Karpas-422 (cell line): ENCODE measurements at regions not wholly inside any gene's neighbourhood (a gene's known extent, or its start where the extent isn't known, plus 50 kb on each side); places are given as distances from the start of the nearest gene placed in this dataset.
"Not testable (repeated sequence)": the region's sequence is repeated elsewhere in the genome, so short reads cannot be mapped to it uniquely, and the experiment has no call there.

Experiments
- DNase-seq: peaks from one replicate; pipeline ENCODE4 v3.0.0-alpha.2; 2015
- H2AFZ ChIP-seq: fragments of 200-600 bp; sonication (generic); 2 replicates; pipeline ENCODE4 v1.6.1; 2014; ENCODE audit warnings: antibody characterized with exemption, low read length, mixed read lengths
- H3K27ac ChIP-seq: fragments of 200-600 bp; sonication (generic); 2 replicates; pipeline ENCODE4 v1.5.1; 2014; ENCODE audit warnings: mild to moderate bottlenecking, low read length, moderate library complexity
- H3K27me3 ChIP-seq: fragments of 200-600 bp; sonication (generic); 2 replicates; pipeline ENCODE4 v1.6.1; 2014; ENCODE audit warnings: low read length, mixed read lengths
- H3K36me3 ChIP-seq: fragments of 200-600 bp; sonication (generic); 2 replicates; pipeline ENCODE4 v1.6.1; 2014; ENCODE audit warnings: low read length, mixed read lengths; ENCODE audit not compliant: insufficient read depth
- H3K4me1 ChIP-seq: fragments of 200-600 bp; sonication (generic); 2 replicates; pipeline ENCODE4 v1.6.1; 2014; ENCODE audit warnings: mild to moderate bottlenecking, low read length, mixed read lengths
- H3K4me2 ChIP-seq: fragments of 200-600 bp; sonication (generic); 2 replicates; pipeline ENCODE4 v1.6.1; 2014; ENCODE audit warnings: low read length, low read depth, mild to moderate bottlenecking; ENCODE audit not compliant: poor library complexity, severe bottlenecking
- H3K4me3 ChIP-seq: fragments of 200-600 bp; sonication (generic); 2 replicates; pipeline ENCODE4 v1.5.1; 2014; ENCODE audit warnings: mild to moderate bottlenecking, antibody characterized with exemption, low read length, mixed read lengths
- H3K79me2 ChIP-seq: fragments of 200-600 bp; sonication (generic); 2 replicates; pipeline ENCODE4 v1.6.1; 2014; ENCODE audit warnings: mild to moderate bottlenecking, low read length, mixed read lengths
- H3K9ac ChIP-seq: fragments of 200-600 bp; sonication (generic); 2 replicates; pipeline ENCODE4 v1.6.0; 2014; ENCODE audit warnings: low read length
- H3K9me2 ChIP-seq: fragments of 200-600 bp; sonication (generic), shearing (Covaris generic); replicated peaks from 2 replicates; pipeline ENCODE4 v1.6.0; 2014; ENCODE audit warnings: mild to moderate bottlenecking, low read length, moderate library complexity; ENCODE audit not compliant: insufficient read depth
- H3K9me3 ChIP-seq: fragments of 300-700, 200-600 bp; sonication (generic); 2 replicates; pipeline ENCODE4 v1.6.1; 2014; ENCODE audit warnings: low read length, mixed read lengths
- H4K20me1 ChIP-seq: fragments of 200-600 bp; sonication (generic); 2 replicates; pipeline ENCODE4 v1.6.1; 2014; ENCODE audit warnings: mild to moderate bottlenecking, antibody characterized with exemption, low read length, low read depth; ENCODE audit not compliant: insufficient read depth

- not testable (repeated sequence) for H3K9me3 ChIP-seq, H3K4me3 ChIP-seq, H4K20me1 ChIP-seq, H3K79me2 ChIP-seq, H3K4me2 ChIP-seq, H3K27me3 ChIP-seq, H3K4me1 ChIP-seq, H2AFZ ChIP-seq, H3K27ac ChIP-seq, H3K9ac ChIP-seq, H3K36me3 ChIP-seq, H3K9me2 ChIP-seq, DNase-seq
Observed at GRCh38 chr12:39699079-39699478, 79.5 kb upstream of the ABCD2 start.

- Histone ChIP-seq H3K36me3 (no peaks in the 10 kb centered on the region), H3K79me2 (no peaks in the 10 kb centered on the region), H4K20me1 (no peaks in the 10 kb centered on the region), H3K27ac (no peak overlapping the region), H3K4me1 (no peaks in the 10 kb centered on the region), H3K9me2 (no peaks in the 10 kb centered on the region), H3K9me3 (peaks cover 4% of the 10 kb centered on the region; the same call in 1 of the 2 replicates), H3K4me3 (no peak overlapping the region), H3K4me2 (no peak overlapping the region), H3K9ac (no peak overlapping the region), H2AFZ (no peak overlapping the region), H3K27me3 (no peaks in the 10 kb centered on the region)
- no peak for DNase-seq
Observed at GRCh38 chr12:39697108-39697507, 77.5 kb upstream of the ABCD2 start.

GRCh38 chr12:39692258-39692853, 72.8 kb upstream of the ABCD2 start:
- Histone ChIP-seq H3K79me2 (no peaks in the 10 kb centered on the region), H3K27ac (no peak overlapping the region), H3K9me3 (peaks cover 4% of the 10 kb centered on the region; the same call in 1 of the 2 replicates), H3K9me2 (no peaks in the 10 kb centered on the region), H3K27me3 (no peaks in the 10 kb centered on the region), H3K4me3 (no peak overlapping the region), H4K20me1 (no peaks in the 10 kb centered on the region), H2AFZ (no peak overlapping the region), H3K9ac (no peak overlapping the region), H3K4me1 (no peaks in the 10 kb centered on the region), H3K4me2 (no peak overlapping the region), H3K36me3 (no peaks in the 10 kb centered on the region)
- DNase-seq, result peak; percentile 44

DNA sequence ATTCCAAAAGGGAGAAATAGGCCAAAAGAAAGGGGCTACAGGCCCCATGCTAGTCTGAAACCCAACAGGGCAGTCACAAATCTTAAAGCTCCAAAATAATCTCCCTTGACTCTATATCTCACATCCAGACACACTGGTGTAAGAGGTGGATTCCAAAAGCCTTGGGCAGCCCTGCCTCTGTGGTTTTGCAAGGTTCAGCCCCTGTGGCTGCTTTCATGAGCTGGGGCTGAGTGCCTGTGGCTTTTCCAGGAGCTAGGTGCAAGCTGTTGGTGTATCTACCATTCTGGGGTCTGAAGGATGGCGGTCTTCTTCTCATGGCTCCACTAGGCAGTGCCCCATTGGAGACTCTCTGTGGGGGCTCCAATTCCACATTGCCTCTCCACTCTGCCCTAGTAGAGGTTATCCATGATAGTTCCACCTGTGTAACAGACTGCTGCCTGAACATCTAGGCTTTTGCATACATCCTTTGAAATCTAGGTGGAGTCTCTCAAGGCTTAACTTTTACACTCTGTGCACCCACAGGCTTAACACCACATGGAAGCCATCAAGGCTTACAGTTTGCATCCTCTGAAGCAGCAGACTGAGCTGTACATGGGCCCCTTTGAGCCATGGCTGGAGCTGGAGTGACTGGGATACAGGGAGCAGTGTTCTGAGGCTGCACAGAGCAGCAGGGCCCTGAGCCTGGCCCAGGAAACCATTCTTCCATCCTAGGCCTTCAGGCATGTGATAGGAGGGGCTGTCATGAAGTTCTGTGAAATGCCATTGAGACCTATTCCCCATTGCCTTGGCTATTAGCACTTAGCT, 66.5 kb upstream of the ABCD2 start:
- no peak for DNase-seq
- no peak overlapping the region for H3K4me2 ChIP-seq
- H3K4me3 ChIP-seq, result no peak overlapping the region
- no peaks in the 10 kb centered on the region for H3K36me3 ChIP-seq
- no peak overlapping the region for H3K27ac ChIP-seq
- H3K9me3 ChIP-seq, result no peaks in the 10 kb centered on the region
- no peaks in the 10 kb centered on the region for H3K79me2 ChIP-seq
- no peaks in the 10 kb centered on the region for H3K9me2 ChIP-seq
- H3K4me1 ChIP-seq, result no peaks in the 10 kb centered on the region
- no peaks in the 10 kb centered on the region for H4K20me1 ChIP-seq
- H2AFZ ChIP-seq, result no peak overlapping the region
- no peaks in the 10 kb centered on the region for H3K27me3 ChIP-seq
- no peak overlapping the region for H3K9ac ChIP-seq

DNA sequence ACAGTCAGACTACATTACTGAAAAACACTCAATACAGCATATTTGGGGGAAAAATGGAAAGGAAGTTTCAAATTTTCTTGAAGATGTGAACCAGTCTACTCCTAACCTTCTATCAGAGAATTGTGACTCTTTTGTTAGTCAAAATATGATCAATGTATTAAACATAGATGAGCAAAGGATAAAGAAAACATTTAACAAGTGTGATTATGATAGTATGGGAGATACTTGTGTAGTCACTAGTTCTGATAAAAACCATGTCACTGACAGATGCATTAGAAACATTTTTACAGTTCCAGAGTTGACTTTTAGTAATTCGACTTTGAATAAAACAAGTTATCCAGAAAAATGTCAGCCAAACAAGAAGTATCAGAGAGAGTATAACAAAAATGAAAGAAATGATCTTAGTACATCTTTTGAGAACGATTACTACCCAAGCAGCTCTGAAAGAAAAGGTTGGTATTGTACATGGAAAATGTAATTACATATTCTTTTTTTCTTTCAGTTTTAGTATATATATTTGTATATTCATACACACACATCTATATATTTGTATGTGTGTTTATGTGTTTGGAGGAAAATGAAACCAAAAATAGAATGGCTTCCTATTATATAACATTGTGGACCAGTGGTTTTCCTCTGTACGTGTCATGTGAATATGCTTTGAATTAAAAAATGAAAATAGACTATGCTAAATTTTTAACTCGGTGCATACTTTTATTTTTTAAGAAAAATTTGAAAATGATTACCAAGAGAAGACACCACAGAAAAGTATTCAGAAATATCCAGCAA, 63.3 kb upstream of the ABCD2 start:
- Histone ChIP-seq H3K4me3 (no peak overlapping the region), H2AFZ (no peak overlapping the region), H3K27ac (no peak overlapping the region)

GRCh38 chr12:39675263-39675662, 55.7 kb upstream of the ABCD2 start:
- H3K27ac ChIP-seq, result no peak overlapping the region
- no peaks in the 10 kb centered on the region for H3K36me3 ChIP-seq
- no peaks in the 10 kb centered on the region for H4K20me1 ChIP-seq
- peaks cover 17% of the 10 kb centered on the region for H3K9me3 ChIP-seq
- no peaks in the 10 kb centered on the region for H3K9me2 ChIP-seq
- no peak overlapping the region for H2AFZ ChIP-seq
- H3K79me2 ChIP-seq, result no peaks in the 10 kb centered on the region
- DNase-seq, result no peak
- H3K4me3 ChIP-seq, result no peak overlapping the region
- no peaks in the 10 kb centered on the region for H3K27me3 ChIP-seq
- no peak overlapping the region for H3K4me2 ChIP-seq
- H3K9ac ChIP-seq, result no peak overlapping the region
- H3K4me1 ChIP-seq, result no peaks in the 10 kb centered on the region

More for the DNA sequence above, 63.3 kb upstream of the ABCD2 start:
- no peaks in the 10 kb centered on the region for H3K4me1 ChIP-seq
- no peaks in the 10 kb centered on the region for H4K20me1 ChIP-seq
- no peak for DNase-seq
- no peak overlapping the region for H3K4me2 ChIP-seq
- no peaks in the 10 kb centered on the region for H3K27me3 ChIP-seq
- H3K79me2 ChIP-seq, result no peaks in the 10 kb centered on the region
- no peaks in the 10 kb centered on the region for H3K9me3 ChIP-seq
- no peak overlapping the region for H3K9ac ChIP-seq
- no peaks in the 10 kb centered on the region for H3K36me3 ChIP-seq
- H3K9me2 ChIP-seq, result no peaks in the 10 kb centered on the region

DNA sequence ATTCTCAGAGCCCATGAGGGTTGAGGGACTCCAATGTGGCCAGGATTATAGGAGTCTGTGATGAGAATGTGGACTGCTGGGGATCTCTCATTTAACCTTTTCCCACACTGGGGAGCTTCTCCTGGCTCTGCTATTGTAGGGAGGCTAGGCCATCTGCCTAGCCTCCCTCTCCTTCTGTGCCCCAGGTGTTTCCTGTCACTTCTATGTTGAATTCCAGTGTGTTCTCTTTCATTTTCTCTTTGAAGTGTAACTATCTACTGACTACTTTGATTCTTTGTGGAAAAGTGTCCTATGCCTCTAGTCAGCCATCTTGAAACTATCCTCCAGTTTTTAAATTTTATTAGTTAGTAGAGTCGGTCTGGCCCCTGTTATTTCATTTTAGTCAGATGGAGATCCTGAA, 53.4 kb upstream of the ABCD2 start:
- Histone ChIP-seq H3K27me3 (no peaks in the 10 kb centered on the region), H3K9me2 (no peaks in the 10 kb centered on the region), H4K20me1 (no peaks in the 10 kb centered on the region), H3K36me3 (no peaks in the 10 kb centered on the region), H3K9ac (no peak overlapping the region), H3K27ac (no peak overlapping the region), H3K4me1 (no peaks in the 10 kb centered on the region), H3K9me3 (peaks cover 18% of the 10 kb centered on the region), H3K79me2 (no peaks in the 10 kb centered on the region), H3K4me3 (no peak overlapping the region), H3K4me2 (no peak overlapping the region), H2AFZ (no peak overlapping the region)
- no peak for DNase-seq
